HFF-Myc (cell line): ENCODE measurements at regions not wholly inside any gene's neighbourhood (a gene's known extent, or its start where the extent isn't known, plus 50 kb on each side); places are given as distances from the start of the nearest gene placed in this dataset.

Experiments
- DNase-seq: peaks from one replicate; pipeline ENCODE4 v3.0.0-alpha.2; 2011; ENCODE audit warnings: low read depth; ENCODE audit errors: extremely low read depth
- H3K4me3 ChIP-seq: replicated peaks from 2 replicates; pipeline ENCODE4 v1.5.1; 2011; ENCODE audit warnings: low read depth, mild to moderate bottlenecking, control low read depth, low read length
- CTCF ChIP-seq: IDR thresholded peaks from 2 replicates; pipeline ENCODE4 v1.5.1; 2012; ENCODE audit warnings: mild to moderate bottlenecking, low read depth, low read length, control low read depth; ENCODE audit errors: missing control alignments

- DNase-seq: no peak
- no peak for TF ChIP-seq CTCF
- H3K4me3 ChIP-seq: no peak overlapping the region
These were observed 568.3 kb downstream of the ANKRD50 start for GRCh38 chr4:124144238-124144654.

GRCh38 chr4:124146068-124146467 is 566.5 kb downstream of the ANKRD50 start:
- H3K4me3 ChIP-seq: no peak overlapping the region
- no peak for DNase-seq
- TF ChIP-seq CTCF: no peak

DNA sequence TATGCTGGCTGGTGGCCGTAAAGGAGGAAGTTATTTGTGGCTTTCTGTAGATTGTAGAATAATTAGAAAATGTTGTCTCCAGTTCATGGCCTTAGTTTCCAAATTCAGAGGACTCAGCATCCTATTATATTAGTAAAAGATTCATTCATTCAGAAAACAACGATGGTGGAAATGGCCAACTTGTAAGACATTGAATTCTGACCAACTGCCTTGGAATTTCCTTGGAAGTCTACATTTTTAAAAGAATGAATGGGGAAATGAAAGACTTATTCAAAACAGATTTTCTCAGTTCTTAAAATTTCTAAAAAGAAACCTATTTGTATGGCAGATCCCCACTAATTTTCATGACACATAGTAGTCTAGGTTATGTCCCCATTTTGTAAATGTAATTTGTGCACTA is 561.5 kb downstream of the ANKRD50 start:
- no peak overlapping the region for H3K4me3 ChIP-seq
- no peak for DNase-seq
- no peak for TF ChIP-seq CTCF

DNA sequence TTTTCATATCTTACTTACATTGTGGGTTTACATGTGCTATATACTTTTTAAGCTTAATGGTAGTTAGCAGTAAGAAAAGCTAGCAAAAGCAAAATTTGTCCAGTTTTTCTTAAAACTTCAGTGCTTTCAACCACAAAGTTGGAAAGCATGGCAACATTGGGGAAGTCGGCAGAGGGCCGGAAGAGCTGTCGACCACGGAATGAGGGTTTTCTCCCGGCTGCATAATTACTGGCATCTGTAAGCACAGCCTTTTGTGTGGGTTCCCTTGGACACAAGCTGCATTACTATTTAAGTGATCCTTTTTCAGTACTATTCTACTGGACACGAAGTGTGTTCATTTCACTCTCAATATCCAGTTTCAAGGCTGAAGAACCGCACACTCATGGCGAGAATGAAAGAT is 560.4 kb downstream of the ANKRD50 start:
- H3K4me3 ChIP-seq: no peak overlapping the region
- DNase-seq: no peak
- TF ChIP-seq CTCF: no peak

DNA sequence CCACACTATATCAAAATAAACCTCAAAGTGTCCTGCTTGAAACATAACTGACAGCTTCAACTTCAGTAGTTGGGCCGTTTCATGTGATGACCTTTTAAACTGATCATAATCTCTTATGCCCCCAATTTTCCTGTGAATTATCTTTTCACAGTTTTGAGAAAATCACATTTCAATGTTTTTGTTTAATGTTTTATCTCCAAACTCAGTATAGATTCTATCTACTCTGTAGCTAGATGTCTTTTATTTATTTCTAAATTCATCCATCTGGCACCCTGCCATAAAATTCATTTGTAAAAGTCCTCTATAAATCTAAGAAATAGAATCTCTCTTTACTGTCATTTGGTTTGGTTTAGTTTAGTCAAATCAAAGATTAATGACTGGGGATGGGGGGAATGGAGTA is 557.3 kb downstream of the ANKRD50 start:
- no peak for TF ChIP-seq CTCF
- DNase-seq: no peak
- no peak overlapping the region for H3K4me3 ChIP-seq

DNA sequence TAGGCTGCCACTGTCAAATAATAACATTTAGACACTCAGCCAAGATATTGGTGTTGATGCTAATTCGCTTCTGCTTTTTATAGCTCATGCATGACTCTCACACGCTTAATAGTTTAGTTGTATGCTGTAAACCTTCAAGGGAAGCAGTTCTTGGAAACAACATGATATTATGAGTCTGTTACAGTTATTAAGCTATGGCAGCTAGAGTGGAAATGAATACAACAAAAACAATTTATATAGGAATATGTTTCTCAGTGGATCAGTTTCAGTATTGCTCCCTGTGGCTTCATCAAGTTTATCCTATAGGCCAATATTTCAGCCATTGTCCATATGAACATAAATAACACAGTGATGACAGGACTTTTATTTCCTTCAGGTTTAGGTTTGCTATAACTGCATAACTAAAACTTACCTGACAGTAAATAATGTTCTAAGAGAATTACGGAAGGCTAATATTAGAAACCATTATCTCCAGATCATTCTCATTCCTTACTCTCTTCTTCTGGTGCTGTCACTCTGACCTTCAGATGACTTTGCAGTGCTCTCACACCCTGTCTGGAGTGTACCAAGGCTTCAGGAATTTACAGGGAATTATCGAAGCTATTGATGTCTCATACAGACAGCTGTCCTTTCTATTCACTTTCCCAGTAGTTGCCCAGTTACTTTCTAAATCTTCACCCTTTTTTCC is 555.0 kb downstream of the ANKRD50 start:
- no peak for DNase-seq
- no peak for TF ChIP-seq CTCF
- H3K4me3 ChIP-seq: no peak overlapping the region

DNA sequence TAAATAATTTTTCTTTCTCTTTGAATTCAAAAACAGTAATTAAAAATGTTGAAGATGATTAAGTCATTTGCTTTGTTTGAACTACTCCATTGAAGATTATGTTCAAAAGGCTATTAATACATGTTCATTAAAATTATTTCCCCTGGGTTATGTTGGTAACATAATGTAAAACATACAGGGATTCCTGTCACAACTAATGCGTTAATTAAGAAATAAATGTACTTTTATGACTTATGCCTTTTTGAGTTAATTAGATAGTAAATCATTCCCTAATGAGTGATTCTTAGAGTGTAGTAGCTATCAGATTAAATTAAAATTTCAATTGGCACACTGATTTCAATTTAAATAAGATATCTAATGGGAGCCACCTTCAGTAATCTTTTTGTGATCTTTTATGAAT is 549.1 kb downstream of the ANKRD50 start:
- DNase-seq: no peak
- H3K4me3 ChIP-seq: no peak overlapping the region
- no peak for TF ChIP-seq CTCF
